ENCODE measurements at regions not wholly inside any gene's neighbourhood (a gene's known extent, or its start where the extent isn't known, plus 50 kb on each side); places are given as distances from the start of the nearest gene placed in this dataset.

DNA sequence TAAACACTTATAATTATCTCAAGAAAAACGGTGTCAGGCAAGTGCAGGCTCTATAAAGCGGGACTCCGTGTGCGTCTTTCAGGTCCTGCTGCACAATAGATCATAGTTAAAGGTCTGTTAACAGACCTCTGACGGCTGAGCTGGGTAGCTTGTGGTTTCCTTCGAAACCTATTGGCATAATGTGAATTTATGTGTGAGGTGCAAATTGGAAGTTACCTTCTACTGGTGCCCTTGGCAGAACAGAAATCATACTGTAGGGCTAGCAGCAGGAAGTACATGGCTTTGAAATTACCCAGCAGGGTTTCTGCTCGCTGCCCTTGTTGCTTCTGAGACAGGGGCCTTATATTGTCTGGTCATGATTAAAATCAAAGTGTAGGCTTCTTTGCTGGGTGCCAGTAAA is 216.4 kb upstream of the HAND2 start:
- no peak overlapping the region for H3K27ac ChIP-seq
- intact Hi-C loops (cut with DNase I; ENCODE audit: low total_unique reads) (no loop called here), in situ Hi-C loops (cut with MboI; ENCODE audit: low sequenced_read_pairs in 4 of 4) (no loop called here)
- no peaks in the 10 kb centered on the region for H3K27me3 ChIP-seq
- no peaks in the 10 kb centered on the region for H3K36me3 ChIP-seq
- H3K4me3 ChIP-seq = no peak overlapping the region
- DNase-seq (no peak), ATAC-seq (no peak)
- TF ChIP-seq, protein P1, sequence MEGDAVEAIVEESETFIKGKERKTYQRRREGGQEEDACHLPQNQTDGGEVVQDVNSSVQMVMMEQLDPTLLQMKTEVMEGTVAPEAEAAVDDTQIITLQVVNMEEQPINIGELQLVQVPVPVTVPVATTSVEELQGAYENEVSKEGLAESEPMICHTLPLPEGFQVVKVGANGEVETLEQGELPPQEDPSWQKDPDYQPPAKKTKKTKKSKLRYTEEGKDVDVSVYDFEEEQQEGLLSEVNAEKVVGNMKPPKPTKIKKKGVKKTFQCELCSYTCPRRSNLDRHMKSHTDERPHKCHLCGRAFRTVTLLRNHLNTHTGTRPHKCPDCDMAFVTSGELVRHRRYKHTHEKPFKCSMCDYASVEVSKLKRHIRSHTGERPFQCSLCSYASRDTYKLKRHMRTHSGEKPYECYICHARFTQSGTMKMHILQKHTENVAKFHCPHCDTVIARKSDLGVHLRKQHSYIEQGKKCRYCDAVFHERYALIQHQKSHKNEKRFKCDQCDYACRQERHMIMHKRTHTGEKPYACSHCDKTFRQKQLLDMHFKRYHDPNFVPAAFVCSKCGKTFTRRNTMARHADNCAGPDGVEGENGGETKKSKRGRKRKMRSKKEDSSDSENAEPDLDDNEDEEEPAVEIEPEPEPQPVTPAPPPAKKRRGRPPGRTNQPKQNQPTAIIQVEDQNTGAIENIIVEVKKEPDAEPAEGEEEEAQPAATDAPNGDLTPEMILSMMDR (IDR thresholded peaks at IDR 0.05 in 4 of 5, conservative IDR thresholded peaks at IDR 0.05 in 1 of 5) = no peak
- TF ChIP-seq POLR2A (IDR thresholded peaks at IDR 0.05) = no peak
- H3K9me3 ChIP-seq = no peaks in the 10 kb centered on the region
- no peaks in the 10 kb centered on the region for H3K4me1 ChIP-seq

DNA sequence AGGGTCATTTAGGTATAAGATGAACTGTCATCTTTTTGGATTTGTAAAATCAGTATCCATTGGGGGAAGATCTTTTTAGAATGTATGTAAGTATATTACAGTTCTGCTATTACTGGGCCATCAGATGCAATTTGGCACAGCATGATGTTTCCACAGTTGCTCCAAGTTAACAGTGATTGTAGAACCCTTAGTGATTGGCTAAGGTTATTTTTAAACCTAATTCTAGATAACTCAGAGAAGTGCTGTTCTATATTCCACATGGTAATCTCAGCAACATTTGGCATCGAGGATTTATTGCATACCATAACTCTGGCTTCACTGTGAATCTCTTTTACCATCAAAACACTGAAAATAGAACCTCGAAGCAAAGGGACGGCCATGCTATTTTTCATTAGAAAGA is 215.7 kb upstream of the HAND2 start:
- H3K27me3 ChIP-seq = no peaks in the 10 kb centered on the region
- no peaks in the 10 kb centered on the region for H3K4me1 ChIP-seq
- DNase-seq = no peak
- no peaks in the 10 kb centered on the region for H3K9me3 ChIP-seq
- no peaks in the 10 kb centered on the region for H3K36me3 ChIP-seq
- no peak overlapping the region for H3K4me3 ChIP-seq
- TF ChIP-seq POLR2A (IDR thresholded peaks at IDR 0.05) = no peak
- TF ChIP-seq, protein P1 (IDR thresholded peaks at IDR 0.05 in 4 of 5, conservative IDR thresholded peaks at IDR 0.05 in 1 of 5) = no peak
- H3K27ac ChIP-seq = no peak overlapping the region
- no peak for ATAC-seq
- in situ Hi-C loops (cut with MboI; ENCODE audit: low sequenced_read_pairs in 4 of 4) (no loop called here), intact Hi-C loops (cut with DNase I; ENCODE audit: low total_unique reads) (no loop called here)

DNA sequence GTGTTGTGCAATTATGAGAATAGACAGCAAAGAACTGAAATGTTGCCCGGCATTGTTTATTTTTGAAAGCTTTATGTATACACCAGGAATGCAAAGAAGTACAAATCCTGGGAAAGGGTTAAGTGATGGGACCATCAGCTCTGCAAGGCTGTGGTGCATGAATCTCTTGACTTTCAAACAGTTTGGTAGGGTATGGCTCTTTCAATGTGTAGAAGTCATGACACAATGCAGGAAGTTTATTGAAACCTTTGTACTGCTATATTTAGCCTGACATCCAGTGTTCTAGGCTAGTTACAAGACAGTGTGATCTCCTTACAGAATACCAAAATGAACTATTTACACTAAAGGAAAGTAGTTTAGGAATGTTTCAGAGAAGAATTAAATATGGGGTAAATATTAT is 206.8 kb upstream of the HAND2 start:
- DNase-seq (no peak), ATAC-seq (no peak)
- Histone ChIP-seq H3K4me3 (no peak overlapping the region), H3K27me3 (no peaks in the 10 kb centered on the region), H3K9me3 (no peaks in the 10 kb centered on the region), H3K27ac (no peak overlapping the region), H3K4me1 (no peaks in the 10 kb centered on the region), H3K36me3 (no peaks in the 10 kb centered on the region)
- in situ Hi-C loops (cut with MboI; ENCODE audit: low sequenced_read_pairs in 4 of 4) (no loop called here), intact Hi-C loops (cut with DNase I; ENCODE audit: low total_unique reads) (no loop called here)
- TF ChIP-seq, protein P1 (IDR thresholded peaks at IDR 0.05 in 4 of 5, conservative IDR thresholded peaks at IDR 0.05 in 1 of 5) = no peak
- TF ChIP-seq POLR2A (IDR thresholded peaks at IDR 0.05) = no peak

DNA sequence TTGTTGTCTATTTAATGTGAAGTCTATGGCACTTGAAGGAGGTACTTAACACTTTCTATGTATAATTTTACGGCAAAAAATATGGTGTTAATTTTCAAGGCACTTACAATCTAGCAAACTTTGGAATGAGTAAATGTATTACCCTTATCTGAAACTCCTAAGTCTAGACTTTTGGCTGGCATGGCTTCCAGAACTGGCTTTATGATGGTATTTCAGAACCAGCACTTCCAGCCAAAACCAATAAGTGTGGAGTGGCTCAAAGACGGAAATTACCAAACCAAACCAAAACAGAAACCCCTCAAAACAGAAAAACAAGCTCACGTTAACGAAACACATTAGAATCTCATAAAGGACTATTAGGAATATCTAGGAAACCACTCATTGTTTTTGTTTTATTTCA is 205.6 kb upstream of the HAND2 start:
- intact Hi-C loops (cut with DNase I; ENCODE audit: low total_unique reads) = no loop called here
- ATAC-seq = no peak

DNA sequence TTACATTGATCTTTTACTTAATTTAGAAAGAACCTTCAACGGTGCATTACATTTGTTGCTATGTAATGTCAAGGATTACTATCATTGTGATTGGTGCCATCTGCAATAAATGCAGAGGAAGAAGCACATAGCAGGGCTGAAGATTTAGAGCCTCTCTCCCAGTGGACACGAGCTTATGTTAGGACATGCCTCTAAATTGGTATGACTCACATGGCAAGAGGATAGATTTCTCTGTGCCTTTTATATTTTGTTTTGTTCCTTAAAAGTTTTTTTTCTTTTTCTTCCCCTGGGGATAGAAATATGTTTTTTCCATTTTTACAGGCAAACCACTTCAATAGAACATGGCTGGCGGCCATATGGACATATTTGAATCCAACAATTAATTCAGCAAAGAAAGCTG is 205.0 kb upstream of the HAND2 start:
- ATAC-seq = no peak
- Histone ChIP-seq H3K27me3 (no peaks in the 10 kb centered on the region), H3K9me3 (no peaks in the 10 kb centered on the region), H3K36me3 (no peaks in the 10 kb centered on the region), H3K4me3 (no peak overlapping the region), H3K4me1 (no peaks in the 10 kb centered on the region), H3K27ac (no peak overlapping the region)
- TF ChIP-seq, protein P1 (IDR thresholded peaks at IDR 0.05 in 4 of 5, conservative IDR thresholded peaks at IDR 0.05 in 1 of 5) = no peak
- TF ChIP-seq POLR2A (IDR thresholded peaks at IDR 0.05) = no peak
- in situ Hi-C loops (cut with MboI; ENCODE audit: low sequenced_read_pairs in 4 of 4) = no loop called here
- intact Hi-C loops (cut with DNase I; ENCODE audit: low total_unique reads) = no loop called here
- no peak for DNase-seq

More for the DNA sequence above, 205.6 kb upstream of the HAND2 start:
- H3K27me3 ChIP-seq = no peaks in the 10 kb centered on the region
- no peak for TF ChIP-seq POLR2A (IDR thresholded peaks at IDR 0.05)
- TF ChIP-seq, protein P1 (IDR thresholded peaks at IDR 0.05 in 4 of 5, conservative IDR thresholded peaks at IDR 0.05 in 1 of 5) = no peak
- DNase-seq = no peak
- H3K9me3 ChIP-seq = no peaks in the 10 kb centered on the region
- in situ Hi-C loops (cut with MboI; ENCODE audit: low sequenced_read_pairs in 4 of 4) = no loop called here
- no peaks in the 10 kb centered on the region for H3K36me3 ChIP-seq
- no peak overlapping the region for H3K27ac ChIP-seq
- no peak overlapping the region for H3K4me3 ChIP-seq
- H3K4me1 ChIP-seq = no peaks in the 10 kb centered on the region
